Endothelial cell of umbilical vein (primary cell): ENCODE measurements at regions not wholly inside any gene's neighbourhood (a gene's known extent, or its start where the extent isn't known, plus 50 kb on each side); places are given as distances from the start of the nearest gene placed in this dataset.

ENCODE experiments used
- BruUV-seq: library from RNA; stranded (reverse); fragments of 400-500 nt; replicated peaks from 2 replicates; lab custom pipeline; 2021; lab: Mats Ljungman, UMichigan
- CTCF ChIA-PET: fragments of 300-600, 350-600 bp; sonication (Branson Sonifier 250); formaldehyde crosslinking; loops from one replicate; lab custom pipeline; 2021; ENCODE audit warnings: antibody characterized with exemption, inconsistent platforms; lab: Charles Lee
- POLR2A ChIA-PET: fragments of 300-600, 350-600 bp; sonication (Branson Sonifier 250); formaldehyde crosslinking; loops from one replicate; lab custom pipeline; 2021; ENCODE audit warnings: antibody characterized with exemption, inconsistent platforms; lab: Charles Lee
- DNase-seq: peaks from one replicate; pipeline ENCODE4 v3.0.0-alpha.2; 2011; ENCODE audit warnings: low read depth, low spot score
- FAIRE-seq: peaks from 2 replicates; lab custom pipeline; 2011; peaks lifted over from hg19 to GRCh38; lab: Jason Lieb, UNC
- H2AFZ ChIP-seq: 2 replicates; pipeline ENCODE4 v1.6.0; 2012; ENCODE audit warnings: low read depth, low read length, control low read depth, inconsistent platforms
- H3K27ac ChIP-seq: 2 replicates; pipeline ENCODE4 v1.5.1; 2011; ENCODE audit warnings: low read depth, mild to moderate bottlenecking, control low read depth, low read length, moderate library complexity; ENCODE audit not compliant: insufficient read depth
- H3K27me3 ChIP-seq, 2 experiments: 2 replicates each; pipeline versions ENCODE4 v1.6.0 to v1.6.1; 2011; ENCODE audit warnings: low read length in 2 of 2, mixed read lengths in 1 of 2; ENCODE audit not compliant: control insufficient read depth in 2 of 2, insufficient read depth in 2 of 2
- H3K36me3 ChIP-seq, 2 experiments: 2 replicates in 1 of 2; 3 replicates in 1 of 2; pipeline ENCODE4 v1.5.1; 2011; ENCODE audit warnings: low read length in 2 of 2, mild to moderate bottlenecking in 1 of 2, moderate library complexity in 1 of 2; ENCODE audit not compliant: control insufficient read depth in 2 of 2, insufficient read depth in 2 of 2; ENCODE audit errors: extremely low read depth in 1 of 2
- H3K4me1 ChIP-seq: 3 replicates; pipeline ENCODE4 v1.5.1; 2011; ENCODE audit warnings: mild to moderate bottlenecking, low read length; ENCODE audit not compliant: control insufficient read depth, insufficient read depth; ENCODE audit errors: extremely low read depth
- H3K4me2 ChIP-seq: 2 replicates; pipeline ENCODE4 v1.6.1; 2011; ENCODE audit warnings: low read length, control low read depth, mixed read lengths; ENCODE audit not compliant: insufficient read depth
- H3K4me3 ChIP-seq, 3 experiments: fragments of 200-600 bp in 1 of 3; sonication (generic), shearing (Covaris generic) in 1 of 3; replicated peaks in 1 of 3; 2 replicates each; pipeline ENCODE4 v1.5.1; 2011 to 2016; ENCODE audit warnings: control low read depth in 3 of 3, low read length in 3 of 3, mild to moderate bottlenecking in 2 of 3, inconsistent platforms in 1 of 3, low read depth in 1 of 3, moderate library complexity in 1 of 3; ENCODE audit not compliant: insufficient read depth in 1 of 3
- H3K79me2 ChIP-seq: 2 replicates; pipeline ENCODE4 v1.6.0; 2012; ENCODE audit warnings: low read length, inconsistent platforms; ENCODE audit not compliant: control insufficient read depth, insufficient read depth
- H3K9ac ChIP-seq: replicated peaks from 2 replicates; pipeline ENCODE3; 2011; ENCODE audit warnings: low read length, control low read depth; ENCODE audit not compliant: insufficient read depth; ENCODE audit errors: extremely low read depth
- H3K9me1 ChIP-seq: replicated peaks from 3 replicates; pipeline ENCODE4 v1.6.0; 2011; ENCODE audit warnings: mild to moderate bottlenecking, low read length; ENCODE audit not compliant: control insufficient read depth, insufficient read depth; ENCODE audit errors: extremely low read depth
- H3K9me3 ChIP-seq: replicated peaks from 2 replicates; pipeline ENCODE4 v1.5.1; 2012; ENCODE audit warnings: low read length, inconsistent platforms; ENCODE audit not compliant: control insufficient read depth, insufficient read depth
- H4K20me1 ChIP-seq: replicated peaks from 2 replicates; pipeline ENCODE3; 2011; ENCODE audit warnings: mild to moderate bottlenecking, low read length; ENCODE audit not compliant: control insufficient read depth, insufficient read depth; ENCODE audit errors: extremely low read depth
- CTCF ChIP-seq, 2 donors: IDR thresholded peaks; 1 replicate in 1 of 2; 2 replicates in 1 of 2; pipeline ENCODE4 v1.5.1; 2011; ENCODE audit warnings: low read length in 2 of 2, mild to moderate bottlenecking in 2 of 2, moderate library complexity in 2 of 2, control low read depth in 1 of 2, inconsistent platforms in 1 of 2, low read depth in 1 of 2; ENCODE audit not compliant: insufficient read depth in 1 of 2; ENCODE audit errors: extremely low read depth in 1 of 2
- EZH2 ChIP-seq: IDR thresholded peaks from 2 replicates; pipeline ENCODE4 v1.6.1; 2012; ENCODE audit warnings: borderline replicate concordance, low read depth, mild to moderate bottlenecking, moderate library complexity, low read length, inconsistent platforms; ENCODE audit not compliant: severe bottlenecking
- FOS ChIP-seq: IDR thresholded peaks from 2 replicates; pipeline ENCODE4 v1.6.1; 2011; ENCODE audit warnings: mild to moderate bottlenecking, low read length, moderate library complexity, borderline replicate concordance; ENCODE audit not compliant: insufficient read depth
- GATA2 ChIP-seq: IDR thresholded peaks from 2 replicates; pipeline ENCODE4 v1.7.0; 2011; ENCODE audit warnings: low read depth, mild to moderate bottlenecking, moderate library complexity, mixed read lengths, low read length; ENCODE audit not compliant: insufficient read length, insufficient read depth
- JUN ChIP-seq: IDR thresholded peaks from 2 replicates; pipeline ENCODE4 v1.6.1; 2011; ENCODE audit warnings: borderline replicate concordance, low read depth; ENCODE audit not compliant: insufficient read length, insufficient read depth
- POLR2AphosphoS5 ChIP-seq: IDR thresholded peaks from 2 replicates; pipeline ENCODE4 v1.6.1; 2012; ENCODE audit warnings: low read depth, mild to moderate bottlenecking, control low read depth, low read length, moderate library complexity; ENCODE audit not compliant: insufficient read depth
- dilution Hi-C: fragments of 300-500 bp; cut with MboI; formaldehyde crosslinking; loops from one replicate; pipeline ENCODE4 v1.15.0; 2019; ENCODE audit warnings: low sequenced_read_pairs; ENCODE audit not compliant: extremely low pct_ligation_motif_present
- intact Hi-C: fragments of 100-400 bp; cut with micrococcal nuclease; formaldehyde crosslinking; loops from one replicate; pipeline ENCODE4 v1.10.0; 2022

- Histone ChIP-seq H3K4me1 (no peaks in the 10 kb centered on the region), H3K27me3 (no peaks in the 10 kb centered on the region), H3K9me3 (no peaks in the 10 kb centered on the region), H3K4me2 (no peak overlapping the region), H4K20me1 (no peaks in the 10 kb centered on the region), H3K79me2 (no peaks in the 10 kb centered on the region), H3K27ac (no peak overlapping the region), H3K9ac (no peak overlapping the region), H3K4me3 (no peak overlapping the region), H3K9me1 (no peaks in the 10 kb centered on the region), H2AFZ (no peak overlapping the region), H3K36me3 (no peaks in the 10 kb centered on the region)
- intact Hi-C loops (no loop called here), dilution Hi-C loops (no loop called here)
- ChIA-PET CTCF (no interaction called here), POLR2A (no interaction called here)
- DNase-seq (no peak), FAIRE-seq (no peak)
- TF ChIP-seq GATA2 (no peak), EZH2 (no peak)
- no TSS peak for BruUV-seq
Measured at GRCh38 chr6:164640956-164641355, 668.4 kb downstream of the C6orf118 start.

GRCh38 chr6:164628302-164628931, 681.0 kb downstream of the C6orf118 start:
- H3K36me3 ChIP-seq = no peaks in the 10 kb centered on the region
- FAIRE-seq (no peak), DNase-seq (no peak)

More at GRCh38 chr6:164628302-164628931, 681.0 kb downstream of the C6orf118 start:
- dilution Hi-C loops (no loop called here), intact Hi-C loops (no loop called here)
- no TSS peak for BruUV-seq
- no peak overlapping the region for H3K9ac ChIP-seq
- no peak overlapping the region for H2AFZ ChIP-seq
- ChIA-PET CTCF (interaction anchor here (1.0 kb wide), 1 partner anchor 518 kb away, joined by 3 read pairs; no protein-coding TSS in a partner anchor), POLR2A (no interaction called here)
- H3K4me3 ChIP-seq = no peak overlapping the region
- no peak overlapping the region for H3K4me2 ChIP-seq
- no peaks in the 10 kb centered on the region for H3K27me3 ChIP-seq
- H3K27ac ChIP-seq = no peak overlapping the region
- H4K20me1 ChIP-seq = no peaks in the 10 kb centered on the region
- no peaks in the 10 kb centered on the region for H3K9me1 ChIP-seq
- no peaks in the 10 kb centered on the region for H3K4me1 ChIP-seq
- no peaks in the 10 kb centered on the region for H3K79me2 ChIP-seq
- TF ChIP-seq GATA2 = no peak
- no peak for TF ChIP-seq EZH2
- no peak for TF ChIP-seq POLR2AphosphoS5
- no peak for TF ChIP-seq FOS
- no peak for TF ChIP-seq CTCF (IDR thresholded peaks at IDR 0.05; ENCODE audit: extremely low read depth in 1 of 2, insufficient read depth in 1 of 2, low read depth in 1 of 2, low read length in 2 of 2)
- TF ChIP-seq JUN = no peak
- no peaks in the 10 kb centered on the region for H3K9me3 ChIP-seq
